ENCODE measurements at regions not wholly inside any gene's neighbourhood (a gene's known extent, or its start where the extent isn't known, plus 50 kb on each side); places are given as distances from the start of the nearest gene placed in this dataset.

GRCh38 chr6:105993341-105994117 is 92.6 kb upstream of the PRDM1 start:
- Histone ChIP-seq H3K4me2 (no peak overlapping the region), H3K9me2 (ENCODE audit: insufficient read depth) (no peaks in the 10 kb centered on the region), H3K27ac (no peak overlapping the region), H3K4me3 (no peak overlapping the region), H3K9me3 (ENCODE audit: insufficient read depth, low read depth) (no peaks in the 10 kb centered on the region), H3K27me3 (ENCODE audit: insufficient read depth, low read depth) (no peaks in the 10 kb centered on the region), H3F3A (ENCODE audit: insufficient read depth, low read depth) (no peaks in the 10 kb centered on the region), H3K79me2 (ENCODE audit: low read depth) (no peaks in the 10 kb centered on the region), H4K20me1 (ENCODE audit: insufficient read depth) (no peaks in the 10 kb centered on the region), H3K4me1 (replicated peaks; ENCODE audit: insufficient read depth) (0 out of 2 replicates have a peak, but pooled peaks cover 4% of the 10 kb centered on the region), H2AFZ (peak overlapping the region; percentile 99; the same call in 1 of the 2 replicates), H3K36me3 (ENCODE audit: low read depth) (no peaks in the 10 kb centered on the region)
- TF ChIP-seq CTCF (conservative IDR thresholded peaks at IDR 0.05) (no peak), EZH2 (IDR thresholded peaks at IDR 0.05; ENCODE audit: low read depth) (no peak)
- no peak for DNase-seq
- intact Hi-C loops (cut with micrococcal nuclease; ENCODE audit: unreplicated experiment) = no loop called here
- CTCF ChIA-PET = interaction anchor here (0.7 kb wide), 1 partner anchor 26 kb away, joined by 3 read pairs; no protein-coding TSS in a partner anchor
- no TSS peak for BruUV-seq (replicated peaks)
- POLR2A ChIA-PET (ENCODE audit: unreplicated experiment) = interaction anchor here (0.8 kb wide), 1 partner anchor 129 kb away, joined by 4 read pairs; no protein-coding TSS in a partner anchor

GRCh38 chr6:105992315-105992961 is 93.7 kb upstream of the PRDM1 start:
- Histone ChIP-seq H2AFZ (peak overlapping the region; percentile 99), H3K4me3 (peak overlapping the region; percentile 83), H3K9me2 (ENCODE audit: insufficient read depth) (no peaks in the 10 kb centered on the region), H3K9me3 (ENCODE audit: insufficient read depth, low read depth) (no peaks in the 10 kb centered on the region), H3K27me3 (ENCODE audit: insufficient read depth, low read depth) (no peaks in the 10 kb centered on the region), H3K4me1 (replicated peaks; ENCODE audit: insufficient read depth) (0 out of 2 replicates have a peak, but pooled peaks cover 4% of the 10 kb centered on the region), H3K36me3 (ENCODE audit: low read depth) (no peaks in the 10 kb centered on the region), H3K4me2 (peak overlapping the region; percentile 88), H3F3A (ENCODE audit: insufficient read depth, low read depth) (no peaks in the 10 kb centered on the region), H3K27ac (no peak overlapping the region), H3K79me2 (ENCODE audit: low read depth) (no peaks in the 10 kb centered on the region), H4K20me1 (ENCODE audit: insufficient read depth) (no peaks in the 10 kb centered on the region)
- ChIA-PET CTCF (interaction anchor here (1.2 kb wide), 1 partner anchor 212 kb away, joined by 3 read pairs; no protein-coding TSS in a partner anchor), POLR2A (ENCODE audit: unreplicated experiment) (interaction anchor here (0.6 to 0.7 kb wide), 2 partner anchors 74 to 782 kb away, joined by 5 read pairs; no protein-coding TSS in a partner anchor)
- peak; percentile 54 to 83 for DNase-seq
- intact Hi-C loops (cut with micrococcal nuclease; ENCODE audit: unreplicated experiment) = no loop called here
- no TSS peak for BruUV-seq (replicated peaks)
- TF ChIP-seq CTCF (conservative IDR thresholded peaks at IDR 0.05) = 0 out of 2 replicates have a peak, but pooled peaks have one; percentile 15
- no peak for TF ChIP-seq EZH2 (IDR thresholded peaks at IDR 0.05; ENCODE audit: low read depth)

- no peaks in the 10 kb centered on the region for H4K20me1 ChIP-seq (ENCODE audit: insufficient read depth)
- H3K4me3 ChIP-seq = peak overlapping the region; percentile 83
- H2AFZ ChIP-seq = peak overlapping the region; percentile 99
- H3K4me2 ChIP-seq = peak overlapping the region; percentile 88
- peak; percentile 22 to 40 for DNase-seq
- ChIA-PET POLR2A (ENCODE audit: unreplicated experiment) (interaction anchor here (0.6 kb wide), 1 partner anchor 73 kb away, joined by 5 read pairs; no protein-coding TSS in a partner anchor), CTCF (interaction anchor here (1.2 kb wide), 1 partner anchor 212 kb away, joined by 3 read pairs; no protein-coding TSS in a partner anchor)
- H3F3A ChIP-seq (ENCODE audit: insufficient read depth, low read depth) = no peaks in the 10 kb centered on the region
- TF ChIP-seq CTCF (conservative IDR thresholded peaks at IDR 0.05) = no peak
- TF ChIP-seq EZH2 (IDR thresholded peaks at IDR 0.05; ENCODE audit: low read depth) = no peak
- intact Hi-C loops (cut with micrococcal nuclease; ENCODE audit: unreplicated experiment) = no loop called here
- 0 out of 2 replicates have a peak, but pooled peaks cover 4% of the 10 kb centered on the region for H3K4me1 ChIP-seq (replicated peaks; ENCODE audit: insufficient read depth)
- H3K27me3 ChIP-seq (ENCODE audit: insufficient read depth, low read depth) = no peaks in the 10 kb centered on the region
- H3K36me3 ChIP-seq (ENCODE audit: low read depth) = no peaks in the 10 kb centered on the region
- H3K9me3 ChIP-seq (ENCODE audit: insufficient read depth, low read depth) = no peaks in the 10 kb centered on the region
- H3K9me2 ChIP-seq (ENCODE audit: insufficient read depth) = no peaks in the 10 kb centered on the region
- no peak overlapping the region for H3K27ac ChIP-seq
- no peaks in the 10 kb centered on the region for H3K79me2 ChIP-seq (ENCODE audit: low read depth)
- TSS peak; percentile 82 for BruUV-seq (replicated peaks)
Measured at GRCh38 chr6:105991561-105992314, 94.4 kb upstream of the PRDM1 start.

All from PC-9 (cell line).